Caco-2 (cell line): ENCODE measurements at regions not wholly inside any gene's neighbourhood (a gene's known extent, or its start where the extent isn't known, plus 50 kb on each side); places are given as distances from the start of the nearest gene placed in this dataset.

Experiments
- BruUV-seq: library from RNA; stranded (reverse); fragments of 400-500 nt; replicated peaks from 2 replicates; lab custom pipeline; 2021; lab: Mats Ljungman, UMichigan
- CTCF ChIA-PET: fragments of 300-600 bp; sonication (Branson Sonifier 250); formaldehyde crosslinking; loops from one replicate; lab custom pipeline; 2022; ENCODE audit warnings: antibody characterized with exemption; lab: Charles Lee
- POLR2A ChIA-PET: fragments of 300-600 bp; sonication (Branson Sonifier 250); formaldehyde crosslinking; loops from one replicate; lab custom pipeline; 2022; ENCODE audit warnings: antibody characterized with exemption; lab: Charles Lee
- DNase-seq, 2 experiments: peaks; one replicate each; pipeline versions ENCODE4 v3.0.0 to v3.0.0-alpha.2; 2020 to 2022
- H3K27me3 ChIP-seq: replicated peaks from 2 replicates; pipeline ENCODE4 v1.6.0; 2011; ENCODE audit warnings: low read length; ENCODE audit not compliant: control insufficient read depth, insufficient read depth
- H3K36me3 ChIP-seq: 2 replicates; pipeline ENCODE4 v1.5.1; 2011; ENCODE audit warnings: low read length; ENCODE audit not compliant: control insufficient read depth, insufficient read depth
- H3K4me1 ChIP-seq: fragments of 250-450 bp; sonication (Bioruptor Pico); 2 replicates; pipeline ENCODE4 v1.5.1; 2020; ENCODE audit warnings: mild to moderate bottlenecking
- H3K4me3 ChIP-seq: 2 replicates; pipeline ENCODE4 v1.5.1; 2011; ENCODE audit warnings: low read depth, mild to moderate bottlenecking, control low read depth, low read length
- H3K9me3 ChIP-seq: fragments of 250-450 bp; sonication (Bioruptor Pico); 2 replicates; pipeline ENCODE4 v1.5.1; 2020; ENCODE audit warnings: mild to moderate bottlenecking, moderate library complexity
- H3K27ac Mint-ChIP-seq: one replicate; pipeline ENCODE4 v1.8.0; 2022; ENCODE audit warnings: mixed read lengths; ENCODE audit not compliant: unreplicated experiment
- H3K27me3 Mint-ChIP-seq: one replicate; pipeline ENCODE4 v1.8.0; 2022; ENCODE audit warnings: mixed read lengths; ENCODE audit not compliant: insufficient read depth, unreplicated experiment
- H3K36me3 Mint-ChIP-seq: one replicate; pipeline ENCODE4 v1.8.0; 2022; ENCODE audit warnings: mild to moderate bottlenecking, mixed read lengths; ENCODE audit not compliant: insufficient read depth, unreplicated experiment
- H3K4me1 Mint-ChIP-seq: one replicate; pipeline ENCODE4 v1.8.0; 2022; ENCODE audit warnings: low read depth, mixed read lengths; ENCODE audit not compliant: unreplicated experiment
- H3K4me3 Mint-ChIP-seq: one replicate; pipeline ENCODE4 v1.8.0; 2022; ENCODE audit warnings: mild to moderate bottlenecking, moderate library complexity, mixed read lengths; ENCODE audit not compliant: unreplicated experiment
- H3K9me3 Mint-ChIP-seq: one replicate; pipeline ENCODE4 v1.8.0; 2022; ENCODE audit warnings: mixed read lengths; ENCODE audit not compliant: unreplicated experiment
- intact Hi-C: fragments of 100-400 bp; cut with micrococcal nuclease; formaldehyde crosslinking; loops from one replicate; pipeline ENCODE4 v1.10.0; 2022; ENCODE audit not compliant: unreplicated experiment
- TF ChIP-seq, protein P1 (sequence below), 2 experiments: fragments of 200-600 bp in 1 of 2; IDR thresholded peaks; 1 replicate in 1 of 2; 2 replicates in 1 of 2; pipeline versions ENCODE4 v1.5.1 to v1.8.0; 2011 to 2022; ENCODE audit warnings: antibody characterized with exemption in 1 of 2, control low read depth in 1 of 2, inconsistent platforms in 1 of 2, low read depth in 1 of 2, low read length in 1 of 2, mild to moderate bottlenecking in 1 of 2, moderate library complexity in 1 of 2; ENCODE audit not compliant: insufficient read depth in 1 of 2, severe bottlenecking in 1 of 2, unreplicated experiment in 1 of 2

GRCh38 chr14:38039496-38039895, 168.2 kb upstream of the SSTR1 start:
- DNase-seq = no peak
- ChIA-PET CTCF (no interaction called here), POLR2A (no interaction called here)
- no peaks in the 10 kb centered on the region for H3K9me3 ChIP-seq
- H3K36me3 ChIP-seq = no peaks in the 10 kb centered on the region
- Mint-ChIP-seq H3K4me3 (no peak overlapping the region), H3K36me3 (no peaks in the 10 kb centered on the region), H3K9me3 (no peaks in the 10 kb centered on the region), H3K4me1 (no peaks in the 10 kb centered on the region), H3K27ac (no peak overlapping the region), H3K27me3 (no peaks in the 10 kb centered on the region)
- TF ChIP-seq, protein P1, sequence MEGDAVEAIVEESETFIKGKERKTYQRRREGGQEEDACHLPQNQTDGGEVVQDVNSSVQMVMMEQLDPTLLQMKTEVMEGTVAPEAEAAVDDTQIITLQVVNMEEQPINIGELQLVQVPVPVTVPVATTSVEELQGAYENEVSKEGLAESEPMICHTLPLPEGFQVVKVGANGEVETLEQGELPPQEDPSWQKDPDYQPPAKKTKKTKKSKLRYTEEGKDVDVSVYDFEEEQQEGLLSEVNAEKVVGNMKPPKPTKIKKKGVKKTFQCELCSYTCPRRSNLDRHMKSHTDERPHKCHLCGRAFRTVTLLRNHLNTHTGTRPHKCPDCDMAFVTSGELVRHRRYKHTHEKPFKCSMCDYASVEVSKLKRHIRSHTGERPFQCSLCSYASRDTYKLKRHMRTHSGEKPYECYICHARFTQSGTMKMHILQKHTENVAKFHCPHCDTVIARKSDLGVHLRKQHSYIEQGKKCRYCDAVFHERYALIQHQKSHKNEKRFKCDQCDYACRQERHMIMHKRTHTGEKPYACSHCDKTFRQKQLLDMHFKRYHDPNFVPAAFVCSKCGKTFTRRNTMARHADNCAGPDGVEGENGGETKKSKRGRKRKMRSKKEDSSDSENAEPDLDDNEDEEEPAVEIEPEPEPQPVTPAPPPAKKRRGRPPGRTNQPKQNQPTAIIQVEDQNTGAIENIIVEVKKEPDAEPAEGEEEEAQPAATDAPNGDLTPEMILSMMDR (IDR thresholded peaks at IDR 0.05; ENCODE audit: insufficient read depth in 1 of 2, low read depth in 1 of 2, low read length in 1 of 2, severe bottlenecking in 1 of 2, unreplicated experiment in 1 of 2) = no peak
- H3K4me3 ChIP-seq = no peak overlapping the region
- H3K4me1 ChIP-seq = 0 out of 2 replicates have a peak, but pooled peaks cover 5% of the 10 kb centered on the region
- H3K27me3 ChIP-seq = no peaks in the 10 kb centered on the region
- intact Hi-C loops = no loop called here
- no TSS peak for BruUV-seq

DNA sequence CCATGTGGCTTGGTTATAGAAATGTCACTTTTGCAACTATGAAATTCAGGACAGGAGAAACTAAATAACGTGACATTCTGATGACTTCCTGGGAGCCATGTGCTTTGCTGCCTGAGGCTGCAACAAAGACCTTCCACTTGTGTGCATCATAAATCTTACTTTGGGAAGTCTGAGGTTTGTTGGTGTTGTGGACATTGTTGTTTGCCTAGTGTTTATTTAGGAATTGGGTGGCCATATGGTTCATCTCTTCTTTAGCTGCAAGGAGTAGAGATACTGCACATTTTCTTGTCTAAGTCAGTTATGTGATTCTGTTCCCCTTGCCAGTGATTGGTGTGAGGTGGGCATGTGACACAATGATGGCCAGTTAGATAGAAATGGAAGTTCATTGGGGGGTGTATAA, 167.3 kb upstream of the SSTR1 start:
- no peak overlapping the region for H3K27ac Mint-ChIP-seq
- Histone ChIP-seq H3K27me3 (no peaks in the 10 kb centered on the region), H3K36me3 (no peaks in the 10 kb centered on the region), H3K4me1 (0 out of 2 replicates have a peak, but pooled peaks cover 5% of the 10 kb centered on the region), H3K4me3 (no peak overlapping the region), H3K9me3 (no peaks in the 10 kb centered on the region)
- intact Hi-C loops = no loop called here
- H3K9me3 Mint-ChIP-seq = no peaks in the 10 kb centered on the region
- no peaks in the 10 kb centered on the region for H3K4me1 Mint-ChIP-seq
- POLR2A ChIA-PET = no interaction called here
- no peaks in the 10 kb centered on the region for H3K27me3 Mint-ChIP-seq
- no peaks in the 10 kb centered on the region for H3K36me3 Mint-ChIP-seq
- no peak overlapping the region for H3K4me3 Mint-ChIP-seq
- TF ChIP-seq, protein P1 (IDR thresholded peaks at IDR 0.05; ENCODE audit: insufficient read depth in 1 of 2, low read depth in 1 of 2, low read length in 1 of 2, severe bottlenecking in 1 of 2, unreplicated experiment in 1 of 2) = no peak
- DNase-seq = no peak
- BruUV-seq = no TSS peak
- CTCF ChIA-PET = no interaction called here

DNA sequence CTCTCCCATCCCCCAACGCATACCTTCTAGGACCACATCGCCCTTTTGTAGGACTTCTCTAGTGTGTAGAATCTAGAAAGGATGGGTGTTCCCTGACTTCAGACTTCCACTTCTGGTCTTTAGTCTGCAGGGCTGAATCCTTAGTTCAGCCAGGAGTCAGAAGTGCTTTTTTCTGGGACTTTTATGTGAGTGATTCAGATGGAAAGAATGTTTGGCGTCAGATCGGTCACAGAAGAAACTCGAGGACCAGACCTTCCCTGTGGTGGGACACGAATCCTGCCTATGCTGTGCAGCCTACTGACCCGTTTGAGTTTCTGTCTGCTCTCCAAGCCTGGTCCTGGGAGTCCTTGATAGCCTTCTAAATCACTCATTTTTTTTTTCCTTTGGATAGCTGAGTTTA, 165.4 kb upstream of the SSTR1 start:
- Histone ChIP-seq H3K4me3 (no peak overlapping the region), H3K9me3 (no peaks in the 10 kb centered on the region), H3K27me3 (no peaks in the 10 kb centered on the region), H3K36me3 (no peaks in the 10 kb centered on the region), H3K4me1 (0 out of 2 replicates have a peak, but pooled peaks cover 5% of the 10 kb centered on the region)
- DNase-seq = peak in 1 of 2 experiments; percentile 21
- Mint-ChIP-seq H3K4me1 (no peaks in the 10 kb centered on the region), H3K27ac (no peak overlapping the region), H3K9me3 (no peaks in the 10 kb centered on the region), H3K36me3 (peaks cover under 1% of the 10 kb centered on the region), H3K4me3 (no peak overlapping the region), H3K27me3 (no peaks in the 10 kb centered on the region)
- TF ChIP-seq, protein P1 (IDR thresholded peaks at IDR 0.05; ENCODE audit: insufficient read depth in 1 of 2, low read depth in 1 of 2, low read length in 1 of 2, severe bottlenecking in 1 of 2, unreplicated experiment in 1 of 2) = no peak
- BruUV-seq = no TSS peak
- CTCF ChIA-PET = no interaction called here
- intact Hi-C loops = no loop called here
- POLR2A ChIA-PET = no interaction called here
